HG02678 (cell line): ENCODE measurements at regions not wholly inside any gene's neighbourhood (a gene's known extent, or its start where the extent isn't known, plus 50 kb on each side); places are given as distances from the start of the nearest gene placed in this dataset.
A peak's percentile ranks its signal among the peaks of the same experiment; 100 is the strongest.

Source experiments
- ATAC-seq: cut with Tn5 transposase; IDR thresholded peaks from one replicate; pipeline ENCODE4 v1.9.1; 2021; ENCODE audit warnings: mild to moderate bottlenecking, moderate library complexity; ENCODE audit not compliant: unreplicated experiment

- no peak for ATAC-seq
These were observed 108.6 kb upstream of the RUNX3 start for GRCh38 chr1:25038699-25039098.

GRCh38 chr1:25037174-25038074 is 107.3 kb upstream of the RUNX3 start:
- no peak for ATAC-seq

- no peak for ATAC-seq
These were observed 106.1 kb upstream of the RUNX3 start for GRCh38 chr1:25036117-25036546.

- no peak for ATAC-seq
These were observed 105.5 kb upstream of the RUNX3 start for GRCh38 chr1:25035523-25036116.

GRCh38 chr1:25034736-25035522 is 104.9 kb upstream of the RUNX3 start:
- no peak for ATAC-seq

GRCh38 chr1:25033828-25034705 is 104.0 kb upstream of the RUNX3 start:
- ATAC-seq = no peak

- ATAC-seq = no peak
These were observed 103.2 kb upstream of the RUNX3 start for GRCh38 chr1:25033030-25033827.

- ATAC-seq = no peak
These were observed 102.0 kb upstream of the RUNX3 start for GRCh38 chr1:25031966-25032667.

- no peak for ATAC-seq
These were observed 101.5 kb upstream of the RUNX3 start for GRCh38 chr1:25031601-25031965.

- peak; percentile 37 for ATAC-seq
These were observed 100.9 kb upstream of the RUNX3 start for GRCh38 chr1:25030674-25031589.

GRCh38 chr1:25030012-25030411 is 99.9 kb upstream of the RUNX3 start:
- no peak for ATAC-seq

GRCh38 chr1:25028907-25029599 is 99.0 kb upstream of the RUNX3 start:
- ATAC-seq = no peak

- no peak for ATAC-seq
These were observed 98.5 kb upstream of the RUNX3 start for GRCh38 chr1:25028587-25028906.

- no peak for ATAC-seq
These were observed 97.9 kb upstream of the RUNX3 start for GRCh38 chr1:25027822-25028586.

- ATAC-seq = no peak
These were observed 96.8 kb upstream of the RUNX3 start for GRCh38 chr1:25026730-25027450.

- ATAC-seq = no peak
These were observed 96.2 kb upstream of the RUNX3 start for GRCh38 chr1:25026304-25026703.
